Sigmoid colon (tissue), 6 donors: ENCODE measurements at regions not wholly inside any gene's neighbourhood (a gene's known extent, or its start where the extent isn't known, plus 50 kb on each side); places are given as distances from the start of the nearest gene placed in this dataset.

Source experiments
- DNase-seq: peaks from one replicate; pipeline ENCODE4 v3.0.0-alpha.2; 2019
- H3K27ac ChIP-seq, 4 donors: fragments of 200-600 bp; sonication (generic); one replicate each; pipeline ENCODE4 v1.5.1; 2016 to 2019; ENCODE audit warnings: mild to moderate bottlenecking in 1 of 4
- H3K27me3 ChIP-seq, 3 donors: fragments of 200-600 bp; sonication (generic); one replicate each; pipeline ENCODE4 v1.5.1; 2019; ENCODE audit warnings: mild to moderate bottlenecking in 1 of 3
- H3K36me3 ChIP-seq, 4 donors: fragments of 200-600 bp; sonication (generic); one replicate each; pipeline ENCODE4 v1.5.1; 2016 to 2019
- H3K4me1 ChIP-seq, 4 donors: fragments of 200-600 bp; sonication (generic); one replicate each; pipeline ENCODE4 v1.5.1; 2017 to 2019
- H3K4me3 ChIP-seq, 4 donors: fragments of 200-600 bp; sonication (generic); one replicate each; pipeline ENCODE4 v1.5.1; 2017 to 2019; ENCODE audit warnings: mild to moderate bottlenecking in 2 of 4, moderate library complexity in 1 of 4
- H3K9me3 ChIP-seq, 4 donors: fragments of 200-600 bp in 3 of 4; sonication (generic) in 3 of 4; one replicate each; pipeline versions ENCODE4 v1.5.1 to v1.6.1; 2013 to 2019
- EP300 ChIP-seq, 4 donors: sonication (generic); formaldehyde crosslinking; IDR thresholded peaks; one replicate each; pipeline ENCODE4 v1.6.1; 2017; ENCODE audit warnings: antibody characterized with exemption in 4 of 4
- POLR2A ChIP-seq, 2 donors: fragments of 450-650 bp; IDR thresholded peaks; one replicate each; pipeline ENCODE4 v1.6.1; 2016; ENCODE audit warnings: antibody characterized with exemption in 2 of 2, mild to moderate bottlenecking in 2 of 2, moderate library complexity in 2 of 2
- POLR2AphosphoS5 ChIP-seq, 4 donors: sonication (generic); formaldehyde crosslinking; IDR thresholded peaks; one replicate each; pipeline ENCODE4 v1.6.1; 2017; ENCODE audit warnings: antibody characterized with exemption in 4 of 4
- WGBS, 2 donors: extraction: QIAGEN DNeasy Blood & Tissue Kit; methylation state at CpG; one replicate each; pipeline ENCODE4 v1.1.7; 2013; 5-methylcytosine and 5-hydroxymethylcytosine counted together
- intact Hi-C: fragments of 100-400 bp; cut with DNase I; formaldehyde crosslinking; loops from one replicate; pipeline ENCODE4 v1.15.1; 2023
- TF ChIP-seq, protein P1 (sequence below), 4 experiments: fragments of 450-650 bp in 3 of 4; fragments of 200-600 bp in 1 of 4; IDR thresholded peaks; one replicate each; pipeline ENCODE4 v1.5.1; 2016 to 2019; ENCODE audit warnings: antibody characterized with exemption in 4 of 4, mild to moderate bottlenecking in 3 of 4, moderate library complexity in 2 of 4
- donor health status: healthy with polysubstance abuse.
- donor health status: healthy.

DNA sequence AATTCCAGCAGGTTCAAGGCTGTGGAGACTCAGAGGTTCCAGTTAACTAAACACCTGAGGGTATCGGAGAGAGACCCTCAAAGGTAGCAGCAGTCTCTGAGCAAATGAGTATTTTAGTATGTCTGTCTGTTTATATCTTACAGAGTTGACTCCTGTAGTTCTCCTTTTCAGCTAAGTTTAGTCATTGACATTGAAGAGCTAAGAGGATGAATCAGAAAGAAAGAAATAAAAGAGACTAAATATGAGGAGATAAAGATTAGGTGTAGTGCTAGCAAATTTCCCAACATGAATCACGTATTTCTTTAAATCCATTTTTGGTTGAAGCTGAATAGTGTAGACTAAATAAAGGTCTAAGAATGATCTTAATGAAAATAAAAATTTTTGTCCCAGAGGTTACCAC is 474.0 kb upstream of the RGMB start:
- intact Hi-C loops: no loop called here

DNA sequence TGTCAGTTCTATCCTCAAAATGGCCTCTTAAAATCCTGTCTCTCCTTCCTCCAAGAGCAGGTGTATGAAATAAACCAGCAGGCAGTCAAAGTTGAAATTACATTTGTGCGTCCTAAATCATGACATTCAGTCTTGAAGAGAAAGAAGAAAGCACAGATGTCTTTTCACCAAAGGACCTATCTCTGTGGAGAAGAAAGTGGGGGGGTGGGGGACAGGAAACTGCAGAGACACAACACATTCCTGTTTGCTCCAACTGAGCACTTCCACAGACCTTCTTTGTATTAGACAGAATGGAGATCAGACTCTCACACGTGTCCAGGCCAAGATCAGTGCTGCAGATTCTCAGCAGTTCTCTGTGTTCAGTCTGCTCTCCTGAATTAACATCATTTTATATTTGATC is 471.9 kb upstream of the RGMB start:
- WGBS, 2 donors: 79 to 85% methylated on average over 2 of the region's 2 CpGs
- Histone ChIP-seq H3K9me3 (no peaks in the 10 kb centered on the region), H3K27me3 (no peaks in the 10 kb centered on the region), H3K36me3 (no peaks in the 10 kb centered on the region), H3K27ac (no peak overlapping the region), H3K4me3 (no peak overlapping the region), H3K4me1 (no peaks in the 10 kb centered on the region)
- TF ChIP-seq EP300 (IDR thresholded peaks at IDR 0.05): no peak
- no peak for TF ChIP-seq POLR2AphosphoS5 (IDR thresholded peaks at IDR 0.05)
- no peak for TF ChIP-seq POLR2A (IDR thresholded peaks at IDR 0.05)
- TF ChIP-seq, protein P1, sequence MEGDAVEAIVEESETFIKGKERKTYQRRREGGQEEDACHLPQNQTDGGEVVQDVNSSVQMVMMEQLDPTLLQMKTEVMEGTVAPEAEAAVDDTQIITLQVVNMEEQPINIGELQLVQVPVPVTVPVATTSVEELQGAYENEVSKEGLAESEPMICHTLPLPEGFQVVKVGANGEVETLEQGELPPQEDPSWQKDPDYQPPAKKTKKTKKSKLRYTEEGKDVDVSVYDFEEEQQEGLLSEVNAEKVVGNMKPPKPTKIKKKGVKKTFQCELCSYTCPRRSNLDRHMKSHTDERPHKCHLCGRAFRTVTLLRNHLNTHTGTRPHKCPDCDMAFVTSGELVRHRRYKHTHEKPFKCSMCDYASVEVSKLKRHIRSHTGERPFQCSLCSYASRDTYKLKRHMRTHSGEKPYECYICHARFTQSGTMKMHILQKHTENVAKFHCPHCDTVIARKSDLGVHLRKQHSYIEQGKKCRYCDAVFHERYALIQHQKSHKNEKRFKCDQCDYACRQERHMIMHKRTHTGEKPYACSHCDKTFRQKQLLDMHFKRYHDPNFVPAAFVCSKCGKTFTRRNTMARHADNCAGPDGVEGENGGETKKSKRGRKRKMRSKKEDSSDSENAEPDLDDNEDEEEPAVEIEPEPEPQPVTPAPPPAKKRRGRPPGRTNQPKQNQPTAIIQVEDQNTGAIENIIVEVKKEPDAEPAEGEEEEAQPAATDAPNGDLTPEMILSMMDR (IDR thresholded peaks at IDR 0.05): no peak
- intact Hi-C loops: no loop called here
- no peak for DNase-seq

More for the DNA sequence above, 474.0 kb upstream of the RGMB start:
- Histone ChIP-seq H3K4me1 (no peaks in the 10 kb centered on the region), H3K27me3 (no peaks in the 10 kb centered on the region), H3K36me3 (no peaks in the 10 kb centered on the region), H3K4me3 (no peak overlapping the region), H3K9me3 (no peaks in the 10 kb centered on the region), H3K27ac (no peak overlapping the region)
- TF ChIP-seq POLR2AphosphoS5 (IDR thresholded peaks at IDR 0.05) (no peak), POLR2A (IDR thresholded peaks at IDR 0.05) (no peak), EP300 (IDR thresholded peaks at IDR 0.05) (no peak)
- TF ChIP-seq, protein P1 (IDR thresholded peaks at IDR 0.05): no peak
- no peak for DNase-seq
- 95 to 98% methylated on average over 2 of the region's 2 CpGs for WGBS, 2 donors

DNA sequence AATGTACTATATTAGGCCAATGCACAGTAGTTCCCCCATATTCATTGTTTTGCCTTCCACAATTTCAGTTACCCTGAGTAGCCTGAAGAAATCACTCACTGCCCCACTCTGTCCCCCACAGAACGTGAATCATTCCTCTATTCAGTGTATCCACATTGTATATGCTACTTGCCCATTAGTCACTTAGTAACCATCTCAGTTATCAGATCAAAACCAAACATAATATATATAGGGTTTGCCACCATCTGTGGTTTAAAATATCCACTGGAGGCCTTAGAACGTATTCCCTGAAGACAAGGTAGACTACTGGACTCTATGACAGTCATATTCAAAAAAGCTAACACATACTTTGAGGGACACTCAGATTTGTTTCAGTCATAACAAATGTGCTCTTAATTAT is 465.7 kb upstream of the RGMB start:
- no peak for TF ChIP-seq EP300 (IDR thresholded peaks at IDR 0.05)
- no peak for DNase-seq
- Histone ChIP-seq H3K27me3 (no peaks in the 10 kb centered on the region), H3K27ac (no peak overlapping the region), H3K9me3 (no peaks in the 10 kb centered on the region), H3K36me3 (no peaks in the 10 kb centered on the region), H3K4me3 (no peak overlapping the region), H3K4me1 (no peaks in the 10 kb centered on the region)
- intact Hi-C loops: no loop called here
- 77 to 87% methylated on average over 2 of the region's 2 CpGs for WGBS, 2 donors

DNA sequence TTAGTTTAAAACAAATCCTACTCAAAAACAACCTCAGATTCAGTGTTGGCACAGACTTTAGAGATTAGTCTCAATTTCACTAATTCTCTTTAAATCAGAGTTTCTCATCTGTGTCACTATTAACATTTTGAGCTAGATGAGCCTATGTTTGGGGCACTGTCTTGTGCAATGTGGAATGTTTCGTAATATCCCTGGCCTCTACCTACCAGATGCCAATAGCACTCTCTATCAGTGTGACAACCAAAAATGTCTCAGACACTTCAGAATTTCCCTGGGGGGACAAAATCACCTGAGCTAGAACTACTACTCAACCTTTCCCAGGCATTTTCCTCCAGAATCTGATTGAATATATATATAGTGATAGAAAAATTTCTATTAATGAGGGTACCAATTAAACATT is 465.2 kb upstream of the RGMB start:
- Histone ChIP-seq H3K27me3 (no peaks in the 10 kb centered on the region), H3K36me3 (no peaks in the 10 kb centered on the region), H3K4me1 (no peaks in the 10 kb centered on the region), H3K4me3 (no peak overlapping the region), H3K27ac (no peak overlapping the region), H3K9me3 (no peaks in the 10 kb centered on the region)
- TF ChIP-seq POLR2AphosphoS5 (IDR thresholded peaks at IDR 0.05) (no peak), EP300 (IDR thresholded peaks at IDR 0.05) (no peak), POLR2A (IDR thresholded peaks at IDR 0.05) (no peak)
- TF ChIP-seq, protein P1 (IDR thresholded peaks at IDR 0.05): no peak
- WGBS, 2 donors: 98 to 100% methylated on average over 1 of the region's 1 CpG
- intact Hi-C loops: no loop called here
- DNase-seq: no peak

DNA sequence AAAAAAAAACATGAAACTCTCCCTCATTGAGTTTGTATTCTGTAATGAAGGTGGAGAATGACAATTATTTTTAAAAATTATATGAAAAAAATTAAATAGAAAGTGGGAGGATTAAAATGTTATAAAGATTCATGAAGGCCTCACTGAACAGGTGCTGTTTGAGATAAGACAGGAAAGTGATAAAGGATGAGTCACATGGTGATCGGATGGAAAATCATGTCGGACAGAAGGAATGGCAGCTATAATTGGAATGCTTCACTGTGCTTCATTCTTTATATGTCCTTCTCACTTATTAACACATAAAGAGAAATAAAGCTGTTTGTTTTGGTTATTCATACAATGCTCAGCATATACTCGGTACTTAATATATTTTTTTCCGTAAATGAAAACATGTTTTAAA is 464.5 kb upstream of the RGMB start:
- H3K36me3 ChIP-seq: no peaks in the 10 kb centered on the region
- WGBS, 2 donors: 86 to 88% methylated on average over 4 of the region's 4 CpGs
- no peaks in the 10 kb centered on the region for H3K4me1 ChIP-seq
- DNase-seq: no peak
- TF ChIP-seq POLR2AphosphoS5 (IDR thresholded peaks at IDR 0.05): no peak
- no peak for TF ChIP-seq POLR2A (IDR thresholded peaks at IDR 0.05)
- no peak for TF ChIP-seq EP300 (IDR thresholded peaks at IDR 0.05)
- TF ChIP-seq, protein P1 (IDR thresholded peaks at IDR 0.05): no peak
- no peaks in the 10 kb centered on the region for H3K9me3 ChIP-seq
- no peak overlapping the region for H3K4me3 ChIP-seq
- H3K27me3 ChIP-seq: no peaks in the 10 kb centered on the region
- intact Hi-C loops: no loop called here
- peak overlapping the region in 2 of 4 donors; percentile 20 to 34 for H3K27ac ChIP-seq
